ENCODE measurements at regions not wholly inside any gene's neighbourhood (a gene's known extent, or its start where the extent isn't known, plus 50 kb on each side); places are given as distances from the start of the nearest gene placed in this dataset.

DNA sequence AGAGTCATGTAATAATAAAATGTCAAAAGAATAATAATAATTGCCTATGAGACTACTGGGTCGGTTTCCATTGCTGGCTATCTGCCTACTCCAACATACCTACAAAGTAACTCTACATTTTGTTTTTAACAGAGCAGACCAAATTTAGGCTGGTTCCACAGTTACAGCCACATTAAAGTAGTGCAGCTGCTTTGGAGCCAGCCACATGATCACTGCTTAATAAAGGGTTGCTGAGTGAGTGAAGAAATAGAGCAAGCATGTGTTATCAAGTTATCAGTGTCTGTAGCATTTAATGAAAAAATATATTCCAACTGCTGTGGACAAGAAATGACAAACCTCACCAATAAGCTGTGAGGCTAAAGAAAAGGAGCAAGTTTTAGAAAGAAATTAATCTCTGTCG, 782.3 kb downstream of the PCDH18 start:
- TF ChIP-seq, protein P1, sequence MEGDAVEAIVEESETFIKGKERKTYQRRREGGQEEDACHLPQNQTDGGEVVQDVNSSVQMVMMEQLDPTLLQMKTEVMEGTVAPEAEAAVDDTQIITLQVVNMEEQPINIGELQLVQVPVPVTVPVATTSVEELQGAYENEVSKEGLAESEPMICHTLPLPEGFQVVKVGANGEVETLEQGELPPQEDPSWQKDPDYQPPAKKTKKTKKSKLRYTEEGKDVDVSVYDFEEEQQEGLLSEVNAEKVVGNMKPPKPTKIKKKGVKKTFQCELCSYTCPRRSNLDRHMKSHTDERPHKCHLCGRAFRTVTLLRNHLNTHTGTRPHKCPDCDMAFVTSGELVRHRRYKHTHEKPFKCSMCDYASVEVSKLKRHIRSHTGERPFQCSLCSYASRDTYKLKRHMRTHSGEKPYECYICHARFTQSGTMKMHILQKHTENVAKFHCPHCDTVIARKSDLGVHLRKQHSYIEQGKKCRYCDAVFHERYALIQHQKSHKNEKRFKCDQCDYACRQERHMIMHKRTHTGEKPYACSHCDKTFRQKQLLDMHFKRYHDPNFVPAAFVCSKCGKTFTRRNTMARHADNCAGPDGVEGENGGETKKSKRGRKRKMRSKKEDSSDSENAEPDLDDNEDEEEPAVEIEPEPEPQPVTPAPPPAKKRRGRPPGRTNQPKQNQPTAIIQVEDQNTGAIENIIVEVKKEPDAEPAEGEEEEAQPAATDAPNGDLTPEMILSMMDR (IDR thresholded peaks at IDR 0.05 in 4 of 5, conservative IDR thresholded peaks at IDR 0.05 in 1 of 5): no peak
- TF ChIP-seq POLR2A (IDR thresholded peaks at IDR 0.05): no peak
